NCI-H128 (cell line): ENCODE measurements at regions not wholly inside any gene's neighbourhood (a gene's known extent, or its start where the extent isn't known, plus 50 kb on each side); places are given as distances from the start of the nearest gene placed in this dataset.
"Not testable (repeated sequence)": the region's sequence is repeated elsewhere in the genome, so short reads cannot be mapped to it uniquely, and the experiment has no call there.

Source experiments
- DNase-seq: peaks from one replicate; lab custom pipeline; 2025; ENCODE audit not compliant: unreplicated experiment; lab: John Stamatoyannopoulos, UW

- no peak for DNase-seq
Measured at GRCh38 chr20:43404878-43405277, 52.8 kb upstream of the SRSF6 start.

- DNase-seq: not testable (repeated sequence)
Measured at GRCh38 chr20:43400882-43401281, 56.8 kb upstream of the SRSF6 start.

- DNase-seq: no peak
Measured at GRCh38 chr20:43398676-43399324, 58.9 kb upstream of the SRSF6 start.

- DNase-seq: no peak
Measured at GRCh38 chr20:43397147-43397546, 60.5 kb upstream of the SRSF6 start.

GRCh38 chr20:43393052-43393451 is 64.6 kb upstream of the SRSF6 start:
- no peak for DNase-seq

- DNase-seq: no peak
Measured at GRCh38 chr20:43392561-43392960, 65.1 kb upstream of the SRSF6 start.

GRCh38 chr20:43389839-43390626 is 67.7 kb upstream of the SRSF6 start:
- DNase-seq: no peak

GRCh38 chr20:43389211-43389610 is 68.5 kb upstream of the SRSF6 start:
- DNase-seq: no peak

GRCh38 chr20:43388268-43389002 is 69.3 kb upstream of the SRSF6 start:
- no peak for DNase-seq

GRCh38 chr20:43387737-43388136 is 70.0 kb upstream of the SRSF6 start:
- no peak for DNase-seq

GRCh38 chr20:43386878-43387277 is 70.8 kb upstream of the SRSF6 start:
- DNase-seq: no peak

- no peak for DNase-seq
Measured at GRCh38 chr20:43385914-43386313, 71.8 kb upstream of the SRSF6 start.

GRCh38 chr20:43384101-43384940 is 73.4 kb upstream of the SRSF6 start:
- DNase-seq: no peak

GRCh38 chr20:43383026-43383795 is 74.5 kb upstream of the SRSF6 start:
- no peak for DNase-seq

- not testable (repeated sequence) for DNase-seq
Measured at GRCh38 chr20:43382135-43382534, 75.6 kb upstream of the SRSF6 start.

GRCh38 chr20:43381533-43381932 is 76.2 kb upstream of the SRSF6 start:
- DNase-seq: not testable (repeated sequence)

GRCh38 chr20:43379239-43379917 is 78.3 kb upstream of the SRSF6 start:
- no peak for DNase-seq

- DNase-seq: no peak
Measured at GRCh38 chr20:43376831-43377230, 80.9 kb upstream of the SRSF6 start.

GRCh38 chr20:43375591-43375990 is 82.1 kb upstream of the SRSF6 start:
- no peak for DNase-seq

- no peak for DNase-seq
Measured at GRCh38 chr20:43372051-43372450, 85.6 kb upstream of the SRSF6 start.
